ENCODE measurements at regions not wholly inside any gene's neighbourhood (a gene's known extent, or its start where the extent isn't known, plus 50 kb on each side); places are given as distances from the start of the nearest gene placed in this dataset.

DNA sequence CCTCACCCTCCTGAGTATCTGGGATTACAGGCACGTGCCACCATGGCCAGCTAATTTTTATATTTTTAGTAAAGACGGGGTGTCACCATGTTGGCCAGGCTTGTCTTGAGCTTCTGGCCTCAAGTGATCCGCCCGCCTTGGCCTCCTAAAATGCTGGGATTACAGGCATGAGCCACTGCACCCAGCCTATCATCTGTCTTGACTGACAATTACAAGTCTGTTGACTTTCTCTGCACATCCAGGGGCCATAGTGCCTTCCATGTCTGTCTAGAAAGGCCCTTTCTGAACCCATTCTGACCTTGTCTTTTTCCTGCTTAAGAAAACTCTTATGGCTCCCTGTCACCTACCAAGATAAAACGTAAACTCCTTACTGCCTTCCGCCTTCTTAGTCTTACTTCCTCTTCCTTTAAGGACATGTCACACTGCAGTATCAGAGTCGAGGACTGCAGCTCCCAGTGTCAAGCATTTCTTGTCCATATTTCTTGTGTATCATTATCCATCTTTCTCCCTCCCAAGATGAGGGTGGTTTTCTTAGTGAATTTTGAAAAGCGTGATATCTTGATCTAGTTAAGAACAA is 49.9 kb upstream of the SHB start:
- Histone ChIP-seq H3K4me1 (no peaks in the 10 kb centered on the region), H3K27me3 (ENCODE audit: low read depth) (peaks cover 19% of the 10 kb centered on the region), H3K36me3 (no peaks in the 10 kb centered on the region), H3K9me3 (replicated peaks) (no peaks in the 10 kb centered on the region), H3K27ac (replicated peaks) (no peak overlapping the region), H3K4me3 (no peak overlapping the region)
- TF ChIP-seq, protein P1, sequence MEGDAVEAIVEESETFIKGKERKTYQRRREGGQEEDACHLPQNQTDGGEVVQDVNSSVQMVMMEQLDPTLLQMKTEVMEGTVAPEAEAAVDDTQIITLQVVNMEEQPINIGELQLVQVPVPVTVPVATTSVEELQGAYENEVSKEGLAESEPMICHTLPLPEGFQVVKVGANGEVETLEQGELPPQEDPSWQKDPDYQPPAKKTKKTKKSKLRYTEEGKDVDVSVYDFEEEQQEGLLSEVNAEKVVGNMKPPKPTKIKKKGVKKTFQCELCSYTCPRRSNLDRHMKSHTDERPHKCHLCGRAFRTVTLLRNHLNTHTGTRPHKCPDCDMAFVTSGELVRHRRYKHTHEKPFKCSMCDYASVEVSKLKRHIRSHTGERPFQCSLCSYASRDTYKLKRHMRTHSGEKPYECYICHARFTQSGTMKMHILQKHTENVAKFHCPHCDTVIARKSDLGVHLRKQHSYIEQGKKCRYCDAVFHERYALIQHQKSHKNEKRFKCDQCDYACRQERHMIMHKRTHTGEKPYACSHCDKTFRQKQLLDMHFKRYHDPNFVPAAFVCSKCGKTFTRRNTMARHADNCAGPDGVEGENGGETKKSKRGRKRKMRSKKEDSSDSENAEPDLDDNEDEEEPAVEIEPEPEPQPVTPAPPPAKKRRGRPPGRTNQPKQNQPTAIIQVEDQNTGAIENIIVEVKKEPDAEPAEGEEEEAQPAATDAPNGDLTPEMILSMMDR (IDR thresholded peaks at IDR 0.05; ENCODE audit: borderline replicate concordance), result no peak
- intact Hi-C loops (cut with micrococcal nuclease), result no loop called here
- DNase-seq, result no peak

Data from left ventricle myocardium inferior (tissue), 1 donor.